Ishikawa (cell line): ENCODE measurements at regions not wholly inside any gene's neighbourhood (a gene's known extent, or its start where the extent isn't known, plus 50 kb on each side); places are given as distances from the start of the nearest gene placed in this dataset.

Experiments used
- CEBPB ChIP-seq: IDR thresholded peaks from 2 replicates; pipeline ENCODE4 v1.6.1; 2012
- CREB1 ChIP-seq: IDR thresholded peaks from 2 replicates; pipeline ENCODE4 v1.6.1; 2012; ENCODE audit warnings: low read depth
- EGR1 ChIP-seq: IDR thresholded peaks from 2 replicates; pipeline ENCODE4 v1.6.1; 2012
- EP300 ChIP-seq: IDR thresholded peaks from 2 replicates; pipeline ENCODE4 v1.6.1; 2012; ENCODE audit warnings: borderline replicate concordance
- FOXM1 ChIP-seq: IDR thresholded peaks from 2 replicates; pipeline ENCODE4 v1.6.1; 2012; ENCODE audit warnings: low read depth, borderline replicate concordance
- NFIC ChIP-seq: IDR thresholded peaks from 2 replicates; pipeline ENCODE4 v1.6.1; 2012
- RAD21 ChIP-seq: IDR thresholded peaks from 2 replicates; pipeline ENCODE4 v1.6.1; 2012; ENCODE audit warnings: low read depth
- TAF1 ChIP-seq: IDR thresholded peaks from 2 replicates; pipeline ENCODE4 v1.6.1; 2012; ENCODE audit warnings: low read depth, mild to moderate bottlenecking
- TCF12 ChIP-seq: IDR thresholded peaks from 2 replicates; pipeline ENCODE4 v1.6.1; 2012; ENCODE audit warnings: low read depth
- TEAD4 ChIP-seq: IDR thresholded peaks from 2 replicates; pipeline ENCODE4 v1.6.1; 2012
- YY1 ChIP-seq: IDR thresholded peaks from 2 replicates; pipeline ENCODE4 v1.6.1; 2012; ENCODE audit warnings: low read depth
- ZBTB7A ChIP-seq: IDR thresholded peaks from 2 replicates; pipeline ENCODE4 v1.6.1; 2012; ENCODE audit warnings: low read depth
- TF ChIP-seq, protein P1 (sequence below): IDR thresholded peaks from 2 replicates; pipeline ENCODE4 v1.6.1; 2012
- TF ChIP-seq, protein P2 (sequence below): IDR thresholded peaks from 2 replicates; pipeline ENCODE4 v1.6.1; 2012; ENCODE audit warnings: low read depth, mild to moderate bottlenecking
- TF ChIP-seq, protein P3 (sequence below): IDR thresholded peaks from 2 replicates; pipeline ENCODE4 v1.6.1; 2012

DNA sequence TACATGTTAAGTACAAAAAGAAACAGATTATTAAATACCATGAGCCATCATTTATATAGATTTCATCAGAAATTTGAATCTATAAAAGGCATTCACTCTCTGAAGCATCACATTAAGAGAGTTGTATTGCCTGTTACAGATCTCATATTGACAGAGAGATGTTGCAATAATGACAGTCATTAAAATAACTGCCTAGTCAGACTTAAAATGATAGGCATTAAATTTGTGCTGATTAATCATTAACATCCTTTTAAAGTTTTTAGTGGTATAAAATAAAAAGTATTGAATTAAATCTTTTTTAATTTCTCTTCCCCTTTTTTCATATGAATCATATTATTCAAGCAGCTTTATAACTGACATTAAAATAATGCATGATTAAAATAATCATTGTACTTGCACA is 404.9 kb upstream of the FAM174A start:
- TF ChIP-seq FOXM1 (no peak), TCF12 (no peak), ZBTB7A (no peak), CEBPB (no peak), TAF1 (no peak), EGR1 (no peak), RAD21 (no peak), YY1 (no peak), CREB1 (no peak), TEAD4 (no peak), NFIC (no peak), EP300 (no peak)
- TF ChIP-seq, protein P1, sequence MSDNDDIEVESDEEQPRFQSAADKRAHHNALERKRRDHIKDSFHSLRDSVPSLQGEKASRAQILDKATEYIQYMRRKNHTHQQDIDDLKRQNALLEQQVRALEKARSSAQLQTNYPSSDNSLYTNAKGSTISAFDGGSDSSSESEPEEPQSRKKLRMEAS: no peak
- TF ChIP-seq, protein P2, sequence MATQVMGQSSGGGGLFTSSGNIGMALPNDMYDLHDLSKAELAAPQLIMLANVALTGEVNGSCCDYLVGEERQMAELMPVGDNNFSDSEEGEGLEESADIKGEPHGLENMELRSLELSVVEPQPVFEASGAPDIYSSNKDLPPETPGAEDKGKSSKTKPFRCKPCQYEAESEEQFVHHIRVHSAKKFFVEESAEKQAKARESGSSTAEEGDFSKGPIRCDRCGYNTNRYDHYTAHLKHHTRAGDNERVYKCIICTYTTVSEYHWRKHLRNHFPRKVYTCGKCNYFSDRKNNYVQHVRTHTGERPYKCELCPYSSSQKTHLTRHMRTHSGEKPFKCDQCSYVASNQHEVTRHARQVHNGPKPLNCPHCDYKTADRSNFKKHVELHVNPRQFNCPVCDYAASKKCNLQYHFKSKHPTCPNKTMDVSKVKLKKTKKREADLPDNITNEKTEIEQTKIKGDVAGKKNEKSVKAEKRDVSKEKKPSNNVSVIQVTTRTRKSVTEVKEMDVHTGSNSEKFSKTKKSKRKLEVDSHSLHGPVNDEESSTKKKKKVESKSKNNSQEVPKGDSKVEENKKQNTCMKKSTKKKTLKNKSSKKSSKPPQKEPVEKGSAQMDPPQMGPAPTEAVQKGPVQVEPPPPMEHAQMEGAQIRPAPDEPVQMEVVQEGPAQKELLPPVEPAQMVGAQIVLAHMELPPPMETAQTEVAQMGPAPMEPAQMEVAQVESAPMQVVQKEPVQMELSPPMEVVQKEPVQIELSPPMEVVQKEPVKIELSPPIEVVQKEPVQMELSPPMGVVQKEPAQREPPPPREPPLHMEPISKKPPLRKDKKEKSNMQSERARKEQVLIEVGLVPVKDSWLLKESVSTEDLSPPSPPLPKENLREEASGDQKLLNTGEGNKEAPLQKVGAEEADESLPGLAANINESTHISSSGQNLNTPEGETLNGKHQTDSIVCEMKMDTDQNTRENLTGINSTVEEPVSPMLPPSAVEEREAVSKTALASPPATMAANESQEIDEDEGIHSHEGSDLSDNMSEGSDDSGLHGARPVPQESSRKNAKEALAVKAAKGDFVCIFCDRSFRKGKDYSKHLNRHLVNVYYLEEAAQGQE: no peak
- TF ChIP-seq, protein P3, sequence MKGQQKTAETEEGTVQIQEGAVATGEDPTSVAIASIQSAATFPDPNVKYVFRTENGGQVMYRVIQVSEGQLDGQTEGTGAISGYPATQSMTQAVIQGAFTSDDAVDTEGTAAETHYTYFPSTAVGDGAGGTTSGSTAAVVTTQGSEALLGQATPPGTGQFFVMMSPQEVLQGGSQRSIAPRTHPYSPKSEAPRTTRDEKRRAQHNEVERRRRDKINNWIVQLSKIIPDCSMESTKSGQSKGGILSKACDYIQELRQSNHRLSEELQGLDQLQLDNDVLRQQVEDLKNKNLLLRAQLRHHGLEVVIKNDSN: no peak

DNA sequence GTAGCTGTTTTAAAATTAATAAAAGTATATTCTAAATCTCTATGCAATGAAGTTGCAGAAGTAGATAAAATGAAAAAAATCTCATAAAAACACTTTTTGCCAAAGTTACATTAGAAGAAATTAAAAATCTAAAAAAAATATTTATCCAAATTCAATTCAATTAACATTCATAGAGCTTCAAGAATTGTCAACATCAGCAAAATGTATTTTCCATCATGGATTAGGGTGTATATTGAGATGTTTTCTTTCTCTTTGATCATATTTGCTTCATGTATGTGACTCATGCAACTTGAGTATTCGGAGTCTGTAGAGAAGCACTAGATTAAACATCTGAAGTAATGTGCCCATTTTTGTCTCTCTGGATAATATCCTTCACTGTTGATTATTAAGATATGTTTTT is 415.3 kb upstream of the FAM174A start:
- TF ChIP-seq ZBTB7A (no peak), TEAD4 (no peak), YY1 (no peak), CEBPB (no peak), FOXM1 (no peak), TCF12 (no peak), TAF1 (no peak), NFIC (no peak), EP300 (no peak), CREB1 (no peak)
- TF ChIP-seq, protein P1: no peak
- TF ChIP-seq, protein P3: no peak
- TF ChIP-seq, protein P2: no peak

DNA sequence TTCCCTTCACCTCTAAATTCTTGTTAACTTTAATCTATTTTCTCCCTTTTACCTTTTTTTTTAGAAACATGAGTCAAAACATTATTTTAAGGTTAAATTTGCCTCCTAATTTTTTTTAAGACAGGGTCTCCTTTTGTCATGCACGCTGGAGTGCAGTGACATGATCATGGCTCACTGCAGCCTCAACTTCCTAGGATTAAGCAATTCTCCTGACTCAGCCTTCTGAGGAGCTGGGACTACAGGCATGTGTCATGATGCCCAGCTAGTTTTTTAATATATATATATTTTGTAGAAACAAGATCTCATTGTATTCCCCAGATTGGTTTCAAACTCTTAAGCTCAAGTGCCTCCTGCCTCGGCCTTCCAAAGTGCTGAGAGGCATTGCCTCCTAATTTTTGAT is 424.7 kb upstream of the FAM174A start:
- no peak for TF ChIP-seq TEAD4
- TF ChIP-seq CREB1: no peak
- no peak for TF ChIP-seq EGR1
- TF ChIP-seq EP300: no peak
- TF ChIP-seq RAD21: no peak
- TF ChIP-seq FOXM1: no peak
- TF ChIP-seq, protein P1: no peak
- TF ChIP-seq, protein P3: no peak

DNA sequence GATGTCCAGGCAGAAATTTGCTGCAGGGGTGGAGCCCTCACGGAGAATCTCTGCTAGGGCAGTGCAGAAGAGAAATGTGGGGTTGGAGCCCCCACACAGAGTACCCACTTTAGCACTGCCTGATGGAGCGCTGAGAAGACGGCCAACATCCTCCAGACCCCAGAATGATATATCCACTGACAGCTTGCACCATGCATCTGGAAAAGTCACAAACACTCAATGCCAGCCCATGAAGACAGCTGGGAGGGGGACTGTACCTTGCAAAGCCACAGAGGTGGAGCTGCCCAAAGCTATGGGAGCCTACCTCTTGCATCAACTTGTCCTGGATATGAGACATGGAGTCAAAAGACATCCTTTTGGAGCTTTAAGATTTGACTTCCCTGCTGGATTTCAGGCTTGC is 426.3 kb upstream of the FAM174A start:
- TF ChIP-seq, protein P2: no peak
- no peak for TF ChIP-seq RAD21
- TF ChIP-seq TCF12: no peak
- no peak for TF ChIP-seq CREB1
- TF ChIP-seq, protein P3: no peak
- TF ChIP-seq YY1: no peak
- TF ChIP-seq EP300: no peak
- no peak for TF ChIP-seq ZBTB7A
- TF ChIP-seq EGR1: no peak
- TF ChIP-seq TAF1: no peak
- TF ChIP-seq CEBPB: no peak
- TF ChIP-seq, protein P1: no peak
- no peak for TF ChIP-seq NFIC
- TF ChIP-seq TEAD4: no peak
- no peak for TF ChIP-seq FOXM1
